Embryonic facial prominence (tissue), 1 donor: ENCODE measurements at regions not wholly inside any gene's neighbourhood (a gene's known extent, or its start where the extent isn't known, plus 50 kb on each side); places are given as distances from the start of the nearest gene placed in this dataset.

Experiments used
- DNase-seq: peaks from one replicate; pipeline ENCODE4 v3.0.0-alpha.2; 2016; ENCODE audit errors: extremely low spot score

DNA sequence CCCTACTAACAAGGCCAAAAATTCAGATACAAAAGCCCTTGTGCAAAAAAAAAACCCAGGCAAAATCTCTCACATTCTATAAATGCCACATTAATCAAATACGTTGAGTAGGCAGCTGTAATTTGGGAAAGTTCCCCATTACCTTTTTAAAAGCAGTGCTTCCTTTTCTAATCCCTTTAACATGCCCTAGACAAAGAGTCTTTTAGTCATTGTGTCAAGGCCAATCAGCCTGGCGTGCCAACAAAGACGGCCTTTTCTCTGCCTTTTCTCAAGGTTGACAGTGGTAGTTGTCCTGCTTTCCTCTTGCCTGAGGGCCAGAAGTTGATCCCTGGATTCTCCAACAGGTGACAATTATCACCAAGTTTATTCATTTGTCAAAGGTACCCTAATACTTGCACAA, 62.5 kb upstream of the METAP2 start:
- DNase-seq = no peak

DNA sequence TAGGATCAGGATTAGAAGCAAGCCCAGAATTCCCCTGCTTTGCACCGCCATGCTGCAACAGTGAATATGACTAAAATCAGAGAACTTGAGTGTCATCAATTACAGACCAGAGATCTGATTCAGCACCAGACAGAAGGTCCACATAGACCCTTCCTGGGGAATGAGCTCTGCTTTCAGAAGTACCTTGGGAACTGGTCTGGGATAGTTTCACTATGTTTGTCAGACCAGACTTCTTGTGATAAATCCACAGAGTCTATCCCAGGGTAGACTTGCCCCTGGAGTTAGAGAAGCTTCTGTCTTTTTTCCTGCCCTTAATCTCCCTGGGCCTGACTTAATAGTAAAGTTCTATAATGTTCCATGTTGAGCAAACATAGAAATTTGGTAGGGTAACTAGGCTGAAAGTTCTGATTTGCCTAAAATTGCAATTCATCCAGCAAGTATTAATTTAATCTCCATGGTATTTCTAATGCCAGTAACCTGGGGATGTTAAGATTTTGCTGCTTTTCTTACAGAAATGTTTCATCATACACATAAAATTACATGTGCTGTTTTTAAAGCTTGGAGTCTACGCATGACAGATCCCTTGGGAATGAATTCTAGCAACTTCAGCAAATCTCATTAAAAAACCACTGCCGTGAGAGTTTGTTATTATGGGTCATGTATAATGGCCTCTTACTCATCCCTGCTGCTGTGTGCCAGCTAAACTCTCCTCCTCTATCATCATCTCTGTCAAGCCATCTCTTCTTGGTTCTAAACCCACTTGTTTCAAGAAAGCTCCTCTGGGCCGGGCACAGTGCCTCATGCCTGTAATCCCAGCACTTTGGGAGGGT, 61.3 kb upstream of the METAP2 start:
- no peak for DNase-seq

DNA sequence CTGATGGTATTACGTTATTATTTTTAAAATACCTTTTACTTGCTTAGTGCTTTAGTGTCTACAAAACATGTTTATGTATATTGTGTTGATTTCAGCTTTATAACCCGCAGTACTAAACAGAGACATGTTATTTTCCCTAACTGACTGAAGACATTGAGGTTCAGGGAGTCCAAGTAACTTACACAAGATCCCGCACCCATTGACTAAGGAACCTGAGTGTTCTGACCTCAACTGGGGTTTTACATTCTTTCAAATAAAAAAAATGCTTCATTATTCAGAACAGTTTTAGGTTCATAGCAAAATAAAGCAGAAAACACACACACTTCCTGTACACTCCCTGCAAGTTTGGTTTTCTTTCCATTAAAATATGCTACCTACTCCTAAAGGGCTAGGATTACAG, 60.4 kb upstream of the METAP2 start:
- DNase-seq = no peak

DNA sequence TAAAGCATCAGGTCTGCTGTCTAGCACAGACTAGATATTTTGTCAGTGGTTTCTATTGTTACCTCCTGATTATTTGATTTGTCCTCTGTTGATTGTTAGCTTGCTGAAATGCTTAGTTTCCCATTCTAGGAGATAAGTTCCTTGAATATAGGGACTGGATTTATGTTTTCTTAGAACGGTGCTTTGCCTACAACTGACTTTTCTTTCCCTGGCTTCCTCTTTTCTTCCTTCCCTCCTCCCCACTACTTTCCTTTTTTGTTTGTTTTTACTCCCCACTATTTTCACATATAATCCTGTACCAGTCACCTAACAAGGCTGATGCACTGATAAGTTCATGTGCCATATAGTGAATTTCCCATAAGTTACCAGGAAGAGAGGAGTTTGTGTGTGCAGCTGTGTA, 58.5 kb upstream of the METAP2 start:
- no peak for DNase-seq

DNA sequence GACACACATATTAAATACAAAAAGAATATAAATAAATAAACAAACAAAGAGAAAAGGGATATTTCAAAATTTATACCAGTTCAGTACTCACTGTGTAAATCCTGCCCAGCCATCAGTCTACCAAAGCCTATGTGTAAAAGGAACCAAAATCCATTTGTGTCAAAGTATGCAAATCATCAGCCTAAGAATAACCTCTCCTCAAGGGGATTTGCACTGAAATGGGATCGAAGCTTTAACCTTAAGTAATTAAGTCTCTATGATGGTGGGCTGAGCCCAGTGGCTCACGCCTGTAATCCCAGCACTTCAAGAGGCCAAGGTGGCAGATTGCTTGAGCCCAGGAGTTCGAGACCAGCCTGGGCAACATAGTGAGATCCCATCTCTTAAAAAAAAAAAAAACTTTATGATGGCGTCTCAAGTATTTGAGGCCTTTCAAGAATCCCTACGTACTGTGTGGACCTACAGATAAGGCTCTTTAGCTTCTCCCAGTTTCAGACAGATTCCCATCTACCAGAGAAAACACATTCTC, 57.8 kb upstream of the METAP2 start:
- DNase-seq = no peak

DNA sequence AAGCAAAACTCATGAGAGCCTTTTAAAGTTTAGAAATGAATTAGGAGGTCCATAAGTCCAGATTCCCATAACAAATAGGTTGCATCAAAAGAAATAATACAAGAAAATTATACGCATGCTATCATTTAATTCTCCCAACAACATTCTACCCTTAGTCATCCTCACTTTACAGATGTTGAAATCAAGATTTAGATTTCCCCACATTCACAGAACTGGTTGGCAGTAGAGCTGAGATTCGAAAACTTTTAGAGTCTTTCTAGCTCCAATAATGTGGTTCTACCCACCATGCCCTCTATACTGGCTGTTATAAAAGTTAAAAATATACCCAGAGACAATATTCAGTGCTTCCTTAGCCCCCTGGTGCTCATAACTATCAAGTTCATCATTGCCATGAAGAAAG, 56.6 kb upstream of the METAP2 start:
- no peak for DNase-seq

DNA sequence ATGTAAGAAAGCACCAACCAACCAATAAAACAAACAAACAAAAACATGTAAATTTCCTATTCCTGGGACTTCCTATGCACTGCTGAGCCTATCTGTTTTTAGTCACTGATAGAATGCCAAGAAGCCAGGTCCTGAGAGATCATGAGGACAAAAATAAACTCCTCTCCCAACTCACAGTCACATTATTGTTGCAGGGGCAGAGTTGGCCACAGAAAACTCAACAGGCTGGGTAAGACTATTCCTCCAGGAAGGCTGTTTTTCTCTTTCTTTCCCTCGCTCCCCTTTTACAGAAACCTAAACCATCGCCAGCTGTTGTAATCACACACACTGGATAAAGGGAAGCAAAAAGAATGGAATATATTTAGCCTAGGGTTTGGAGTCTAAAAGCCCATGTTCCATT, 55.8 kb upstream of the METAP2 start:
- no peak for DNase-seq
